ENCODE measurements at regions not wholly inside any gene's neighbourhood (a gene's known extent, or its start where the extent isn't known, plus 50 kb on each side); places are given as distances from the start of the nearest gene placed in this dataset.

GRCh38 chr4:81634165-81634564, 162.5 kb upstream of the RASGEF1B start:
- H3K27ac ChIP-seq (replicated peaks in 1 of 4): no peak overlapping the region
- no peak for DNase-seq (ENCODE audit: extremely low spot score)
- H3K4me1 ChIP-seq: peaks cover 0 to 11% (median 5%) of the 10 kb centered on the region in 4 donors
- no peak overlapping the region for H3K4me3 ChIP-seq
- intact Hi-C loops (cut with DNase I): no loop called here
- no peaks in the 10 kb centered on the region for H3K27me3 ChIP-seq
- no peaks in the 10 kb centered on the region for H3K36me3 ChIP-seq
- WGBS: 81% methylated on average over 4 of the region's 4 CpGs
- TF ChIP-seq POLR2AphosphoS5 (IDR thresholded peaks at IDR 0.05): no peak
- TF ChIP-seq POLR2A (IDR thresholded peaks at IDR 0.05; ENCODE audit: low read depth): no peak
- no peak for TF ChIP-seq CTCF (IDR thresholded peaks at IDR 0.05)
- no peak for TF ChIP-seq EP300 (IDR thresholded peaks at IDR 0.05)
- H3K9me3 ChIP-seq: no peaks in the 10 kb centered on the region

- peaks cover 0 to 11% (median 5%) of the 10 kb centered on the region in 4 donors for H3K4me1 ChIP-seq
- no peaks in the 10 kb centered on the region for H3K27me3 ChIP-seq
- H3K4me3 ChIP-seq: no peak overlapping the region
- H3K27ac ChIP-seq (replicated peaks in 1 of 4): no peak overlapping the region
- TF ChIP-seq POLR2AphosphoS5 (IDR thresholded peaks at IDR 0.05) (no peak), POLR2A (IDR thresholded peaks at IDR 0.05; ENCODE audit: low read depth) (no peak), CTCF (IDR thresholded peaks at IDR 0.05) (no peak), EP300 (IDR thresholded peaks at IDR 0.05) (no peak)
- WGBS: 60% methylated on average over 9 of the region's 9 CpGs
- intact Hi-C loops (cut with DNase I): no loop called here
- no peaks in the 10 kb centered on the region for H3K9me3 ChIP-seq
- no peak for DNase-seq (ENCODE audit: extremely low spot score)
- no peaks in the 10 kb centered on the region for H3K36me3 ChIP-seq
These were observed 161.0 kb upstream of the RASGEF1B start for GRCh38 chr4:81632581-81633299.

DNA sequence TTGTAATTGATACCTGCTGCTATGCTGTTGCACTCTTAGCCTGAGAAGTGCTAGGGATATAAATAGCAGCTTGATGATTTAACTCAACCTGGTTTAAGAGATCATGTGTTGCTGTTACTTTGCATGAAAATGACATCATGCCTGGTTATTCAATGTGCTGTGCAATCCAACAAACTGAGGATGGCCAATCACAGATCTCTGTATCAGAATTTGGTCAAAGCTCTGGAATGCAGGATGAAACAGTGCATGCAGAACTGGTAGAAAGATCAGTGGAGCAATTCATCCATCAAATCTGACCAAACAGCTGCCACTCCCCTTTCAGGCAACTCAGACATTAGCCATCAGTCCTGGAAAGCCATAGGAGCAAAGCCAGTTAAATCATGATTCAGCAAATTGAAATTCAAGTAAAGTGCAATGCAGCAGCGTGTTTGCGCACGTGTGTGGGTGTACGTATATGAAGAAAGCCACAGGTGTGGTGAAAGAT, 160.3 kb upstream of the RASGEF1B start:
- 81% methylated on average over 4 of the region's 4 CpGs for WGBS
- Histone ChIP-seq H3K27ac (replicated peaks in 1 of 4) (no peak overlapping the region), H3K27me3 (no peaks in the 10 kb centered on the region), H3K36me3 (no peaks in the 10 kb centered on the region), H3K9me3 (no peaks in the 10 kb centered on the region), H3K4me1 (peaks cover 0 to 11% (median 5%) of the 10 kb centered on the region in 4 donors), H3K4me3 (no peak overlapping the region)
- intact Hi-C loops (cut with DNase I): no loop called here
- no peak for TF ChIP-seq EP300 (IDR thresholded peaks at IDR 0.05)
- TF ChIP-seq POLR2AphosphoS5 (IDR thresholded peaks at IDR 0.05): no peak
- no peak for TF ChIP-seq POLR2A (IDR thresholded peaks at IDR 0.05; ENCODE audit: low read depth)
- no peak for TF ChIP-seq CTCF (IDR thresholded peaks at IDR 0.05)
- no peak for DNase-seq (ENCODE audit: extremely low spot score)

DNA sequence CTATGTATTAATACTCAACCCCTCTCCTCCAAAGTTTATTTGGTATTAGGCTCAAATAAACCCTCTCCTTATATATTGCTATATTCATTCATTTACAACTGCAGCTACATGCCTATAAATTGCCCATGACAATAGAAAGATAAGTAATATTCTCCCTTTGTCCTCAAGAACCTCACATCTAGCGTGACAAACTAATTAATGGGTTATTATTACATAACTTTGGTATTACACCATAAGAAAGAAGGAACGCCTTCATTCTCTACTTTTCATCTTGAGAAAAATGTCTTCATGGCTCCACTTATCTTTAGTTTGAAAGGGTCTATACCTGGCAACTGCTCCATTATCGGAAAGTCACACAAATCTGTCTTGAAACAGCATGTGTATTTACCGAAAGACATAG, 157.7 kb upstream of the RASGEF1B start:
- DNase-seq (ENCODE audit: extremely low spot score): no peak
- intact Hi-C loops (cut with DNase I): no loop called here
- no peak for TF ChIP-seq POLR2A (IDR thresholded peaks at IDR 0.05; ENCODE audit: low read depth)
- TF ChIP-seq POLR2AphosphoS5 (IDR thresholded peaks at IDR 0.05): no peak
- no peak for TF ChIP-seq EP300 (IDR thresholded peaks at IDR 0.05)
- TF ChIP-seq CTCF (IDR thresholded peaks at IDR 0.05): no peak
- WGBS: 65% methylated on average over 4 of the region's 4 CpGs
- Histone ChIP-seq H3K4me3 (no peak overlapping the region), H3K36me3 (no peaks in the 10 kb centered on the region), H3K4me1 (peaks cover 0 to 11% (median 5%) of the 10 kb centered on the region in 4 donors), H3K27me3 (no peaks in the 10 kb centered on the region), H3K9me3 (no peaks in the 10 kb centered on the region), H3K27ac (replicated peaks in 1 of 4) (no peak overlapping the region)
